ENCODE measurements at regions not wholly inside any gene's neighbourhood (a gene's known extent, or its start where the extent isn't known, plus 50 kb on each side); places are given as distances from the start of the nearest gene placed in this dataset.

DNA sequence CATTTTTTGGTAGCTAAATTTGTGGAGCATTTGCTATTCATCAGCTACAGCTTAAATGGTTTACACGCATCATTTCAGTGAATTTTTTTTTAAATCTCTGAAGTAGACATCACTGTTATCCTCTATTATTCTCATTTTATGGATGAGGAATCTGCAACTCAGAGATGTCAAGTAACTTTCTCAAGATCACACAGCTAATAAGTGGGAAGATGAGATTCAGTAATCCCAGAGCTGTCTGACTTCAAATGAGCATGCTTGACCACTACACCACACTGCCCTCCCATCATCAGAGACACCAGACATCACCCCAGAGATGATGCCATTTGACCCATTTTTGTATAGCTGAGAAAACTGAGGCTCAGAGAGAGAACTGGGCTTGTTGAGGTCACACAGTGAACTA lies 116.4 kb downstream of the RRAGC start:
- TF ChIP-seq EZH2 (IDR thresholded peaks at IDR 0.05; ENCODE audit: borderline replicate concordance, low read length): no peak
- H3K4me2 ChIP-seq (ENCODE audit: low read length): no peak overlapping the region
- no peak overlapping the region for H3K27ac ChIP-seq (ENCODE audit: low read depth, low read length, poor library complexity, severe bottlenecking)
- no peaks in the 10 kb centered on the region for H3K27me3 ChIP-seq (ENCODE audit: insufficient read depth, low read length)
- H2AFZ ChIP-seq (ENCODE audit: low read length): no peak overlapping the region
- H3K9me3 ChIP-seq (ENCODE audit: low read length): no peaks in the 10 kb centered on the region
- H3K79me2 ChIP-seq (ENCODE audit: insufficient read depth, low read length): no peaks in the 10 kb centered on the region
- H4K20me1 ChIP-seq (ENCODE audit: insufficient read depth, low read length): no peaks in the 10 kb centered on the region
- H3K4me3 ChIP-seq (ENCODE audit: low read depth, low read length, poor library complexity, severe bottlenecking): no peak overlapping the region
- H3K9ac ChIP-seq (ENCODE audit: low read length): no peak overlapping the region
- no peaks in the 10 kb centered on the region for H3K9me2 ChIP-seq (ENCODE audit: low read depth, low read length)
- H3K4me1 ChIP-seq (ENCODE audit: insufficient read depth, low read length, severe bottlenecking): no peaks in the 10 kb centered on the region
- no peaks in the 10 kb centered on the region for H3F3A ChIP-seq (ENCODE audit: insufficient read depth, low read length)
- no peaks in the 10 kb centered on the region for H3K36me3 ChIP-seq (ENCODE audit: insufficient read depth, low read length)

DNA sequence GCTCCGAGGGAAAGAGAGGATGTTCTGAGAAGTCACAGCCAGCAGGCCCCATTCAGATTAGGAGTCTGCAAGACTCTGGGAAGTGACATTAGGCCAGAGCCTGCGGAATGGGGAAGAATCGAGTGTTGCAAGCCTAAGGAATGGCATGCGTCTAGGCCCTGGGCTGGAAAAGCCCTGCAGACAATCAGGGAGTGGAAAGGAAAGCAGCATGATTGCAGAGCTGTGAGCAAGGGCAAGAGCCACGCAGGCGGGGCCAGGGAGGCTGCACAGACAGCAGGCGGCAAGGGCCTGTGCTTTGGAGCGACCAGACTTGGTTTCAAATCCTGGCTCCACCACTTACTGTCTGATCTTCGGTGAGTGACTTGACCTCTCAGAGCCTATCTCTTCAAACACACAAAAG lies 118.2 kb downstream of the RRAGC start:
- Histone ChIP-seq H3K9me3 (ENCODE audit: low read length) (no peaks in the 10 kb centered on the region), H3K4me3 (ENCODE audit: low read depth, low read length, poor library complexity, severe bottlenecking) (no peak overlapping the region), H3K79me2 (ENCODE audit: insufficient read depth, low read length) (no peaks in the 10 kb centered on the region)

DNA sequence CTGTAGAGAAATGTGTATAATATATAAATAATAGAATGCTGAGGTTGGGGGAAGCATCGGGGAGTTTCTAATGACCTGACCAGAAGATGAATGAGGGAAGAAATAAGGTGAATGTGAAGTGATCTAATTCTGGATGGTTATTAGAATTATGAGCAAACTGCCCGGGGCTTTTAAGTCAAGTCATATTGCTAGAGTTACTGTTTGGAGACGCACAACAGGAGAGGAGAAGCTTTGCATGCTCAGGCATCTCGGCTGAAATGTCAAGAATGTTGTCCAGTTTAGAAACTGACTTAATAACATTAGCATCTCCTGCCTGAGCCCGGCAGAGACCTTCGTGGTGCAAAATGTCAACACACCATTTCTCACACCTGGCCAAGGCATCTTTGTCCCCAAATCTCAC lies 119.1 kb downstream of the RRAGC start:
- Histone ChIP-seq H3F3A (ENCODE audit: insufficient read depth, low read length) (no peaks in the 10 kb centered on the region), H3K9ac (ENCODE audit: low read length) (no peak overlapping the region), H3K4me1 (ENCODE audit: insufficient read depth, low read length, severe bottlenecking) (no peaks in the 10 kb centered on the region), H3K27me3 (ENCODE audit: insufficient read depth, low read length) (no peaks in the 10 kb centered on the region), H3K9me2 (ENCODE audit: low read depth, low read length) (no peaks in the 10 kb centered on the region), H3K27ac (ENCODE audit: low read depth, low read length, poor library complexity, severe bottlenecking) (no peak overlapping the region), H4K20me1 (ENCODE audit: insufficient read depth, low read length) (no peaks in the 10 kb centered on the region), H3K9me3 (ENCODE audit: low read length) (no peaks in the 10 kb centered on the region), H3K36me3 (ENCODE audit: insufficient read depth, low read length) (no peaks in the 10 kb centered on the region), H3K79me2 (ENCODE audit: insufficient read depth, low read length) (no peaks in the 10 kb centered on the region), H3K4me3 (ENCODE audit: low read depth, low read length, poor library complexity, severe bottlenecking) (no peak overlapping the region), H2AFZ (ENCODE audit: low read length) (no peak overlapping the region), H3K4me2 (ENCODE audit: low read length) (no peak overlapping the region)
- TF ChIP-seq, protein P1, sequence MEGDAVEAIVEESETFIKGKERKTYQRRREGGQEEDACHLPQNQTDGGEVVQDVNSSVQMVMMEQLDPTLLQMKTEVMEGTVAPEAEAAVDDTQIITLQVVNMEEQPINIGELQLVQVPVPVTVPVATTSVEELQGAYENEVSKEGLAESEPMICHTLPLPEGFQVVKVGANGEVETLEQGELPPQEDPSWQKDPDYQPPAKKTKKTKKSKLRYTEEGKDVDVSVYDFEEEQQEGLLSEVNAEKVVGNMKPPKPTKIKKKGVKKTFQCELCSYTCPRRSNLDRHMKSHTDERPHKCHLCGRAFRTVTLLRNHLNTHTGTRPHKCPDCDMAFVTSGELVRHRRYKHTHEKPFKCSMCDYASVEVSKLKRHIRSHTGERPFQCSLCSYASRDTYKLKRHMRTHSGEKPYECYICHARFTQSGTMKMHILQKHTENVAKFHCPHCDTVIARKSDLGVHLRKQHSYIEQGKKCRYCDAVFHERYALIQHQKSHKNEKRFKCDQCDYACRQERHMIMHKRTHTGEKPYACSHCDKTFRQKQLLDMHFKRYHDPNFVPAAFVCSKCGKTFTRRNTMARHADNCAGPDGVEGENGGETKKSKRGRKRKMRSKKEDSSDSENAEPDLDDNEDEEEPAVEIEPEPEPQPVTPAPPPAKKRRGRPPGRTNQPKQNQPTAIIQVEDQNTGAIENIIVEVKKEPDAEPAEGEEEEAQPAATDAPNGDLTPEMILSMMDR (IDR thresholded peaks at IDR 0.05; ENCODE audit: low read length): no peak
- no peak for TF ChIP-seq EZH2 (IDR thresholded peaks at IDR 0.05; ENCODE audit: borderline replicate concordance, low read length)

More for the DNA sequence above, 118.2 kb downstream of the RRAGC start:
- H3K4me1 ChIP-seq (ENCODE audit: insufficient read depth, low read length, severe bottlenecking): no peaks in the 10 kb centered on the region
- H3K36me3 ChIP-seq (ENCODE audit: insufficient read depth, low read length): no peaks in the 10 kb centered on the region
- TF ChIP-seq, protein P1 (IDR thresholded peaks at IDR 0.05; ENCODE audit: low read length): no peak
- TF ChIP-seq EZH2 (IDR thresholded peaks at IDR 0.05; ENCODE audit: borderline replicate concordance, low read length): no peak
- H3K27me3 ChIP-seq (ENCODE audit: insufficient read depth, low read length): no peaks in the 10 kb centered on the region
- H3K27ac ChIP-seq (ENCODE audit: low read depth, low read length, poor library complexity, severe bottlenecking): no peak overlapping the region
- H3K4me2 ChIP-seq (ENCODE audit: low read length): no peak overlapping the region
- H3K9ac ChIP-seq (ENCODE audit: low read length): no peak overlapping the region
- H2AFZ ChIP-seq (ENCODE audit: low read length): no peak overlapping the region
- no peaks in the 10 kb centered on the region for H3K9me2 ChIP-seq (ENCODE audit: low read depth, low read length)
- H3F3A ChIP-seq (ENCODE audit: insufficient read depth, low read length): no peaks in the 10 kb centered on the region
- H4K20me1 ChIP-seq (ENCODE audit: insufficient read depth, low read length): no peaks in the 10 kb centered on the region

DNA sequence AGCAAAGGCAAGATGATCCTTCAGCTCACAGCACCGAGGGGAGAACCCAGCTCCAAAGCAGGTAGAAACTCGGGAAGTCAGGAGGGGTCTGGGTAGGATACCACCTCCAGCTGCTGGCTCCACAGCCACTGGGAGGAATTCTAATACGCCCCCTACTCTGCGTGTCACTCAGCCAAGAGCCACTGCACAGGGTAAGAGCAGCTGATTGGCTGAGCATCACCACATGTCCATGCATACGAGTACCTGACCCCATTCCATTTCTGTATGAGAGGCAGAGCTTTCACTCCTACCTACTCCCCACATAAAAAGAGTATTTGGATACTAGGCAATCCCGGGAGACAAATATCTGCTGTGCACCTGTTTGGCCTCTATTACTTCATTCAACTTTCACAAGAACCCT lies 121.4 kb downstream of the RRAGC start:
- Histone ChIP-seq H2AFZ (ENCODE audit: low read length) (no peak overlapping the region), H4K20me1 (ENCODE audit: insufficient read depth, low read length) (no peaks in the 10 kb centered on the region), H3K9me2 (ENCODE audit: low read depth, low read length) (no peaks in the 10 kb centered on the region), H3F3A (ENCODE audit: insufficient read depth, low read length) (no peaks in the 10 kb centered on the region), H3K4me2 (ENCODE audit: low read length) (no peak overlapping the region), H3K27me3 (ENCODE audit: insufficient read depth, low read length) (no peaks in the 10 kb centered on the region), H3K4me1 (ENCODE audit: insufficient read depth, low read length, severe bottlenecking) (no peaks in the 10 kb centered on the region), H3K9me3 (ENCODE audit: low read length) (no peaks in the 10 kb centered on the region), H3K27ac (ENCODE audit: low read depth, low read length, poor library complexity, severe bottlenecking) (no peak overlapping the region), H3K9ac (ENCODE audit: low read length) (no peak overlapping the region), H3K4me3 (ENCODE audit: low read depth, low read length, poor library complexity, severe bottlenecking) (no peak overlapping the region), H3K36me3 (ENCODE audit: insufficient read depth, low read length) (no peaks in the 10 kb centered on the region), H3K79me2 (ENCODE audit: insufficient read depth, low read length) (no peaks in the 10 kb centered on the region)
- no peak for TF ChIP-seq EZH2 (IDR thresholded peaks at IDR 0.05; ENCODE audit: borderline replicate concordance, low read length)
- TF ChIP-seq, protein P1 (IDR thresholded peaks at IDR 0.05; ENCODE audit: low read length): no peak

All from OCI-LY1 (cell line).